Stimulated activated naive CD8-positive, alpha-beta T cell treated with anti-CD3 and anti-CD28 coated beads, Interleukin-15, Interleukin-2, amounts not matched to agents 100 ng/mL and 50 ng/mL, for 24 hours (primary cell): ENCODE measurements at regions not wholly inside any gene's neighbourhood (a gene's known extent, or its start where the extent isn't known, plus 50 kb on each side); places are given as distances from the start of the nearest gene placed in this dataset.

Experiments
- H3K27ac Mint-ChIP-seq: one replicate; pipeline ENCODE4 v1.8.0; 2021; ENCODE audit warnings: mild to moderate bottlenecking, mixed read lengths
- H3K27me3 Mint-ChIP-seq: one replicate; pipeline ENCODE4 v1.8.0; 2021; ENCODE audit warnings: mixed read lengths
- H3K36me3 Mint-ChIP-seq: one replicate; pipeline ENCODE4 v1.8.0; 2021; ENCODE audit warnings: low read depth, mixed read lengths
- H3K4me1 Mint-ChIP-seq: one replicate; pipeline ENCODE4 v1.8.0; 2021; ENCODE audit warnings: low read depth, mixed read lengths
- H3K4me3 Mint-ChIP-seq: one replicate; pipeline ENCODE4 v1.8.0; 2021; ENCODE audit warnings: mild to moderate bottlenecking, mixed read lengths
- H3K9me3 Mint-ChIP-seq: one replicate; pipeline ENCODE4 v1.8.0; 2021; ENCODE audit warnings: mixed read lengths

GRCh38 chr2:128781585-128782385, 463.1 kb upstream of the HS6ST1 start:
- Mint-ChIP-seq H3K9me3 (no peaks in the 10 kb centered on the region), H3K4me1 (no peaks in the 10 kb centered on the region), H3K4me3 (no peak overlapping the region), H3K36me3 (no peaks in the 10 kb centered on the region), H3K27ac (no peak overlapping the region), H3K27me3 (no peaks in the 10 kb centered on the region)

GRCh38 chr2:128782411-128783192, 463.9 kb upstream of the HS6ST1 start:
- Mint-ChIP-seq H3K4me1 (no peaks in the 10 kb centered on the region), H3K27me3 (no peaks in the 10 kb centered on the region), H3K36me3 (no peaks in the 10 kb centered on the region), H3K4me3 (no peak overlapping the region), H3K27ac (no peak overlapping the region), H3K9me3 (no peaks in the 10 kb centered on the region)

GRCh38 chr2:128783193-128783671, 464.6 kb upstream of the HS6ST1 start:
- Mint-ChIP-seq H3K4me1 (no peaks in the 10 kb centered on the region), H3K27ac (no peak overlapping the region), H3K4me3 (no peak overlapping the region), H3K9me3 (peaks cover 1% of the 10 kb centered on the region), H3K27me3 (no peaks in the 10 kb centered on the region), H3K36me3 (no peaks in the 10 kb centered on the region)

GRCh38 chr2:128783896-128784295, 465.2 kb upstream of the HS6ST1 start:
- no peak overlapping the region for H3K27ac Mint-ChIP-seq
- H3K9me3 Mint-ChIP-seq = peaks cover 8% of the 10 kb centered on the region

GRCh38 chr2:128784626-128785306, 466.1 kb upstream of the HS6ST1 start:
- H3K27me3 Mint-ChIP-seq = no peaks in the 10 kb centered on the region
- no peaks in the 10 kb centered on the region for H3K4me1 Mint-ChIP-seq
- H3K9me3 Mint-ChIP-seq = peaks cover 10% of the 10 kb centered on the region
- H3K27ac Mint-ChIP-seq = no peak overlapping the region
- H3K36me3 Mint-ChIP-seq = no peaks in the 10 kb centered on the region
- no peak overlapping the region for H3K4me3 Mint-ChIP-seq

More at GRCh38 chr2:128783896-128784295, 465.2 kb upstream of the HS6ST1 start:
- Mint-ChIP-seq H3K36me3 (no peaks in the 10 kb centered on the region), H3K27me3 (no peaks in the 10 kb centered on the region), H3K4me3 (no peak overlapping the region), H3K4me1 (no peaks in the 10 kb centered on the region)

GRCh38 chr2:128786316-128786715, 467.6 kb upstream of the HS6ST1 start:
- no peak overlapping the region for H3K27ac Mint-ChIP-seq
- no peak overlapping the region for H3K4me3 Mint-ChIP-seq
- peaks cover 10% of the 10 kb centered on the region for H3K9me3 Mint-ChIP-seq
- no peaks in the 10 kb centered on the region for H3K36me3 Mint-ChIP-seq
- H3K4me1 Mint-ChIP-seq = no peaks in the 10 kb centered on the region
- no peaks in the 10 kb centered on the region for H3K27me3 Mint-ChIP-seq

- H3K4me1 Mint-ChIP-seq = no peaks in the 10 kb centered on the region
- peaks cover 10% of the 10 kb centered on the region for H3K9me3 Mint-ChIP-seq
- no peaks in the 10 kb centered on the region for H3K36me3 Mint-ChIP-seq
- no peaks in the 10 kb centered on the region for H3K27me3 Mint-ChIP-seq
- H3K27ac Mint-ChIP-seq = no peak overlapping the region
- no peak overlapping the region for H3K4me3 Mint-ChIP-seq
Observed at GRCh38 chr2:128786741-128787478, 468.2 kb upstream of the HS6ST1 start.

- H3K9me3 Mint-ChIP-seq = peaks cover 10% of the 10 kb centered on the region
- no peak overlapping the region for H3K4me3 Mint-ChIP-seq
- no peaks in the 10 kb centered on the region for H3K36me3 Mint-ChIP-seq
- no peaks in the 10 kb centered on the region for H3K4me1 Mint-ChIP-seq
- H3K27me3 Mint-ChIP-seq = no peaks in the 10 kb centered on the region
- no peak overlapping the region for H3K27ac Mint-ChIP-seq
Observed at GRCh38 chr2:128787616-128788015, 468.9 kb upstream of the HS6ST1 start.

- H3K27ac Mint-ChIP-seq = no peak overlapping the region
Observed at GRCh38 chr2:128788636-128789220, 470.1 kb upstream of the HS6ST1 start.

GRCh38 chr2:128789221-128789620, 470.6 kb upstream of the HS6ST1 start:
- Mint-ChIP-seq H3K4me1 (no peaks in the 10 kb centered on the region), H3K27ac (no peak overlapping the region), H3K36me3 (no peaks in the 10 kb centered on the region), H3K9me3 (peaks cover 10% of the 10 kb centered on the region), H3K4me3 (no peak overlapping the region), H3K27me3 (no peaks in the 10 kb centered on the region)

More at GRCh38 chr2:128788636-128789220, 470.1 kb upstream of the HS6ST1 start:
- H3K36me3 Mint-ChIP-seq = no peaks in the 10 kb centered on the region
- H3K4me1 Mint-ChIP-seq = no peaks in the 10 kb centered on the region
- peaks cover 10% of the 10 kb centered on the region for H3K9me3 Mint-ChIP-seq
- H3K4me3 Mint-ChIP-seq = no peak overlapping the region
- H3K27me3 Mint-ChIP-seq = no peaks in the 10 kb centered on the region

GRCh38 chr2:128789776-128790455, 471.2 kb upstream of the HS6ST1 start:
- peaks cover 10% of the 10 kb centered on the region for H3K9me3 Mint-ChIP-seq
- no peak overlapping the region for H3K4me3 Mint-ChIP-seq
- no peaks in the 10 kb centered on the region for H3K4me1 Mint-ChIP-seq
- no peak overlapping the region for H3K27ac Mint-ChIP-seq
- H3K27me3 Mint-ChIP-seq = no peaks in the 10 kb centered on the region
- no peaks in the 10 kb centered on the region for H3K36me3 Mint-ChIP-seq

- peaks cover 10% of the 10 kb centered on the region for H3K9me3 Mint-ChIP-seq
Observed at GRCh38 chr2:128790541-128791001, 471.9 kb upstream of the HS6ST1 start.

GRCh38 chr2:128791120-128791984, 472.7 kb upstream of the HS6ST1 start:
- no peaks in the 10 kb centered on the region for H3K36me3 Mint-ChIP-seq
- peaks cover 10% of the 10 kb centered on the region for H3K9me3 Mint-ChIP-seq
- H3K27ac Mint-ChIP-seq = no peak overlapping the region
- H3K27me3 Mint-ChIP-seq = no peaks in the 10 kb centered on the region
- no peak overlapping the region for H3K4me3 Mint-ChIP-seq
- H3K4me1 Mint-ChIP-seq = no peaks in the 10 kb centered on the region

More at GRCh38 chr2:128790541-128791001, 471.9 kb upstream of the HS6ST1 start:
- Mint-ChIP-seq H3K27ac (no peak overlapping the region), H3K4me1 (no peaks in the 10 kb centered on the region), H3K4me3 (no peak overlapping the region), H3K27me3 (no peaks in the 10 kb centered on the region), H3K36me3 (no peaks in the 10 kb centered on the region)
